Activated gamma-delta T cell treated with anti-CD3 and anti-CD28 coated beads, Interleukin-2, amount 50 U/mL, for 16 hours (primary cell): ENCODE measurements at regions not wholly inside any gene's neighbourhood (a gene's known extent, or its start where the extent isn't known, plus 50 kb on each side); places are given as distances from the start of the nearest gene placed in this dataset.
"Not testable (repeated sequence)": the region's sequence is repeated elsewhere in the genome, so short reads cannot be mapped to it uniquely, and the experiment has no call there.

Source experiments
- DNase-seq: peaks from one replicate; pipeline ENCODE4 v3.0.0-alpha.2; 2020; ENCODE audit warnings: low read depth

GRCh38 chr20:26120920-26121319 lies 424.3 kb upstream of the ZNF337 start:
- not testable (repeated sequence) for DNase-seq

- not testable (repeated sequence) for DNase-seq
These were observed 397.8 kb upstream of the ZNF337 start for GRCh38 chr20:26094498-26094897.

- not testable (repeated sequence) for DNase-seq
These were observed 395.3 kb upstream of the ZNF337 start for GRCh38 chr20:26091921-26092320.

GRCh38 chr20:26086195-26086594 lies 389.5 kb upstream of the ZNF337 start:
- not testable (repeated sequence) for DNase-seq

- DNase-seq: not testable (repeated sequence)
These were observed 377.3 kb upstream of the ZNF337 start for GRCh38 chr20:26073972-26074371.

- DNase-seq: not testable (repeated sequence)
These were observed 362.7 kb upstream of the ZNF337 start for GRCh38 chr20:26059324-26059723.

- DNase-seq: not testable (repeated sequence)
These were observed 361.8 kb upstream of the ZNF337 start for GRCh38 chr20:26058446-26058845.

GRCh38 chr20:26057135-26057752 lies 360.6 kb upstream of the ZNF337 start:
- DNase-seq: not testable (repeated sequence)

GRCh38 chr20:26025792-26026191 lies 329.1 kb upstream of the ZNF337 start:
- DNase-seq: not testable (repeated sequence)

- DNase-seq: not testable (repeated sequence)
These were observed 314.3 kb upstream of the ZNF337 start for GRCh38 chr20:26010942-26011276.

- not testable (repeated sequence) for DNase-seq
These were observed 313.7 kb upstream of the ZNF337 start for GRCh38 chr20:26010224-26010941.

- DNase-seq: not testable (repeated sequence)
These were observed 313.0 kb upstream of the ZNF337 start for GRCh38 chr20:26009402-26010223.

- not testable (repeated sequence) for DNase-seq
These were observed 311.4 kb upstream of the ZNF337 start for GRCh38 chr20:26008026-26008425.

- DNase-seq: not testable (repeated sequence)
These were observed 309.5 kb upstream of the ZNF337 start for GRCh38 chr20:26006164-26006563.

GRCh38 chr20:26003959-26004358 lies 307.3 kb upstream of the ZNF337 start:
- not testable (repeated sequence) for DNase-seq

GRCh38 chr20:25997367-25998038 lies 300.9 kb upstream of the ZNF337 start:
- DNase-seq: not testable (repeated sequence)

- DNase-seq: no peak
These were observed 295.5 kb upstream of the ZNF337 start for GRCh38 chr20:25992146-25992545.

- DNase-seq: no peak
These were observed 295.1 kb upstream of the ZNF337 start for GRCh38 chr20:25991756-25992130.

- no peak for DNase-seq
These were observed 294.6 kb upstream of the ZNF337 start for GRCh38 chr20:25991051-25991755.

GRCh38 chr20:25989686-25990085 lies 293.0 kb upstream of the ZNF337 start:
- not testable (repeated sequence) for DNase-seq

GRCh38 chr20:25989196-25989595 lies 292.5 kb upstream of the ZNF337 start:
- no peak for DNase-seq
